B cell (primary cell): ENCODE measurements at regions not wholly inside any gene's neighbourhood (a gene's known extent, or its start where the extent isn't known, plus 50 kb on each side); places are given as distances from the start of the nearest gene placed in this dataset.

ENCODE experiments used
- ATAC-seq: fragments of 200-7000 bp; cut with Tn5 transposase; one replicate; pipeline ENCODE4 v1.10.0; 2021; ENCODE audit warnings: low read depth, mild to moderate bottlenecking, moderate number of reproducible peaks, moderate library complexity
- CTCF ChIA-PET: fragments of 350-600 bp; sonication (Branson Sonifier 250); formaldehyde crosslinking; loops from one replicate; lab custom pipeline; 2021; ENCODE audit warnings: antibody characterized with exemption, inconsistent platforms; lab: Charles Lee
- POLR2A ChIA-PET: fragments of 350-600 bp; sonication (Branson Sonifier 250); formaldehyde crosslinking; loops from one replicate; lab custom pipeline; 2021; ENCODE audit warnings: antibody characterized with exemption; lab: Charles Lee
- DNase-seq: peaks from one replicate; pipeline ENCODE4 v3.0.0; 2013
- H2AFZ ChIP-seq: 2 replicates; pipeline ENCODE4 v1.6.1; 2012; ENCODE audit warnings: mild to moderate bottlenecking, low read depth, low read length; ENCODE audit not compliant: insufficient read depth, poor library complexity, severe bottlenecking
- H3K27ac ChIP-seq, 2 donors: 1 replicate in 1 of 2; 2 replicates in 1 of 2; pipeline ENCODE4 v1.5.1; 2012 to 2013; ENCODE audit warnings: low read length in 2 of 2, mild to moderate bottlenecking in 2 of 2, moderate library complexity in 1 of 2
- H3K27me3 ChIP-seq, 4 experiments: fragments of 200-600 bp in 1 of 4; sonication (generic) in 1 of 4; replicated peaks in 1 of 4; 1 replicate in 2 of 4; 2 replicates in 2 of 4; pipeline versions ENCODE4 v1.6.1 to v1.7.0; 2013 to 2016; ENCODE audit warnings: low read length in 3 of 4, mild to moderate bottlenecking in 2 of 4, mixed read lengths in 1 of 4, moderate library complexity in 1 of 4; ENCODE audit not compliant: insufficient read depth in 4 of 4, control insufficient read depth in 3 of 4; ENCODE audit errors: control extremely low read depth in 1 of 4
- H3K36me3 ChIP-seq, 2 experiments: replicated peaks in 1 of 2; 1 replicate in 1 of 2; 2 replicates in 1 of 2; pipeline versions ENCODE4 v1.6.1 to v1.7.1; 2013; ENCODE audit warnings: low read length in 1 of 2; ENCODE audit not compliant: insufficient read depth in 2 of 2, control insufficient read depth in 1 of 2; ENCODE audit errors: control extremely low read depth in 1 of 2, extremely low read depth in 1 of 2
- H3K4me1 ChIP-seq, 2 donors: fragments of 200-600 bp in 1 of 2; sonication (generic) in 1 of 2; 1 replicate in 1 of 2; 2 replicates in 1 of 2; pipeline versions ENCODE4 v1.5.1 to v1.6.1; 2013 to 2017; ENCODE audit warnings: low read length in 2 of 2; ENCODE audit not compliant: control insufficient read depth in 2 of 2, insufficient read depth in 2 of 2
- H3K4me2 ChIP-seq: replicated peaks from 2 replicates; pipeline ENCODE3; 2012; ENCODE audit warnings: mild to moderate bottlenecking, low read depth, low read length; ENCODE audit not compliant: poor library complexity, severe bottlenecking
- H3K4me3 ChIP-seq, 5 experiments: fragments of 200-600 bp in 1 of 5; sonication (generic) in 1 of 5; 1 replicate in 3 of 5; 2 replicates in 2 of 5; pipeline versions ENCODE4 v1.5.1 to v1.7.0; 2011 to 2016; ENCODE audit warnings: low read length in 4 of 5, mild to moderate bottlenecking in 4 of 5, low read depth in 2 of 5, control low read depth in 1 of 5, moderate library complexity in 1 of 5; ENCODE audit not compliant: insufficient read depth in 1 of 5; ENCODE audit errors: control extremely low read depth in 1 of 5, extremely low read depth in 1 of 5
- H3K79me2 ChIP-seq: fragments of 200-600 bp; sonication (generic); one replicate; pipeline ENCODE4 v1.6.0; 2016; ENCODE audit warnings: low read length; ENCODE audit not compliant: control insufficient read depth, insufficient read depth
- H3K9ac ChIP-seq: fragments of 200-600 bp; sonication (generic); 2 replicates; pipeline ENCODE4 v1.6.1; 2017; ENCODE audit warnings: mild to moderate bottlenecking, low read length, moderate library complexity
- H3K9me3 ChIP-seq, 3 donors: one replicate each; pipeline versions ENCODE4 v1.6.1 to v1.7.1; 2013; ENCODE audit warnings: low read length in 2 of 3; ENCODE audit not compliant: control insufficient read depth in 2 of 3, insufficient read depth in 1 of 3; ENCODE audit errors: control extremely low read depth in 1 of 3
- H4K20me1 ChIP-seq: 2 replicates; pipeline ENCODE4 v1.6.0; 2012; ENCODE audit warnings: mild to moderate bottlenecking, low read length; ENCODE audit not compliant: insufficient read depth, control insufficient read depth, poor library complexity, severe bottlenecking
- H3K27ac Mint-ChIP-seq: one replicate; pipeline ENCODE4 v1.8.0; 2021; ENCODE audit warnings: mixed read lengths
- H3K27me3 Mint-ChIP-seq: one replicate; pipeline ENCODE4 v1.8.0; 2021; ENCODE audit warnings: mixed read lengths
- H3K4me1 Mint-ChIP-seq: one replicate; pipeline ENCODE4 v1.8.0; 2021; ENCODE audit warnings: mixed read lengths
- H3K4me3 Mint-ChIP-seq: one replicate; pipeline ENCODE4 v1.8.0; 2021; ENCODE audit warnings: mixed read lengths
- H3K9me3 Mint-ChIP-seq: one replicate; pipeline ENCODE4 v1.8.0; 2022; ENCODE audit warnings: mixed read lengths; ENCODE audit not compliant: insufficient read depth
- CTCF ChIP-seq: fragments of 200-600 bp; IDR thresholded peaks from one replicate; pipeline ENCODE4 v1.8.0; 2022; ENCODE audit warnings: antibody characterized with exemption, mild to moderate bottlenecking
- EZH2 ChIP-seq: IDR thresholded peaks from 2 replicates; pipeline ENCODE4 v1.6.1; 2012; ENCODE audit warnings: borderline replicate concordance, low read depth, mild to moderate bottlenecking, moderate library complexity, low read length; ENCODE audit not compliant: insufficient read depth, poor library complexity, severe bottlenecking
- WGBS: methylation state at CpG from one replicate; pipeline ENCODE4 v1.1.5; 2013; ENCODE audit warnings: missing lambda C conversion rate; ENCODE audit not compliant: insufficient coverage; 5-methylcytosine and 5-hydroxymethylcytosine counted together
- intact Hi-C: fragments of 100-400 bp; cut with micrococcal nuclease; formaldehyde crosslinking; loops from one replicate; pipeline ENCODE4 v1.10.0; 2022

GRCh38 chr18:67621049-67621713 lies 104.7 kb upstream of the DSEL start:
- no peaks in the 10 kb centered on the region for H3K4me1 ChIP-seq
- no peak overlapping the region for H3K4me2 ChIP-seq
- H3K27ac Mint-ChIP-seq, result no peak overlapping the region
- H3K4me1 Mint-ChIP-seq, result no peaks in the 10 kb centered on the region
- TF ChIP-seq EZH2, result no peak
- no peak for TF ChIP-seq CTCF
- H3K9ac ChIP-seq, result no peak overlapping the region
- intact Hi-C loops, result no loop called here
- WGBS, result 100% methylated on average over 1 of the region's 2 CpGs
- POLR2A ChIA-PET, result no interaction called here
- H3K4me3 Mint-ChIP-seq, result no peak overlapping the region
- H3K27ac ChIP-seq, result no peak overlapping the region
- no peaks in the 10 kb centered on the region for H3K9me3 ChIP-seq
- H3K27me3 ChIP-seq, result no peaks in the 10 kb centered on the region
- ATAC-seq (no peak), DNase-seq (no peak)
- H3K79me2 ChIP-seq, result no peaks in the 10 kb centered on the region
- H3K36me3 ChIP-seq, result no peaks in the 10 kb centered on the region
- H3K9me3 Mint-ChIP-seq, result no peaks in the 10 kb centered on the region
- no peaks in the 10 kb centered on the region for H4K20me1 ChIP-seq
- CTCF ChIA-PET, result no interaction called here
- no peak overlapping the region for H2AFZ ChIP-seq
- H3K27me3 Mint-ChIP-seq, result no peaks in the 10 kb centered on the region
- H3K4me3 ChIP-seq, result no peak overlapping the region

- H3K4me2 ChIP-seq, result no peak overlapping the region
- no peaks in the 10 kb centered on the region for H3K9me3 Mint-ChIP-seq
- no peaks in the 10 kb centered on the region for H3K4me1 Mint-ChIP-seq
- ChIA-PET POLR2A (no interaction called here), CTCF (no interaction called here)
- no peak for TF ChIP-seq EZH2
- TF ChIP-seq CTCF, result no peak
- H3K4me3 Mint-ChIP-seq, result no peak overlapping the region
- H3K27me3 ChIP-seq, result no peaks in the 10 kb centered on the region
- no peak overlapping the region for H3K9ac ChIP-seq
- H4K20me1 ChIP-seq, result no peaks in the 10 kb centered on the region
- H3K4me3 ChIP-seq, result no peak overlapping the region
- no peak overlapping the region for H3K27ac Mint-ChIP-seq
- H3K27me3 Mint-ChIP-seq, result no peaks in the 10 kb centered on the region
- DNase-seq (no peak), ATAC-seq (no peak)
- no peaks in the 10 kb centered on the region for H3K4me1 ChIP-seq
- no peaks in the 10 kb centered on the region for H3K79me2 ChIP-seq
- no peak overlapping the region for H3K27ac ChIP-seq
- H3K36me3 ChIP-seq, result no peaks in the 10 kb centered on the region
- no peaks in the 10 kb centered on the region for H3K9me3 ChIP-seq
- WGBS, result 70% methylated on average over 1 of the region's 4 CpGs
- intact Hi-C loops, result no loop called here
- no peak overlapping the region for H2AFZ ChIP-seq
Observed at GRCh38 chr18:67618061-67618460, 101.5 kb upstream of the DSEL start.
